Panc1 (cell line): ENCODE measurements at regions not wholly inside any gene's neighbourhood (a gene's known extent, or its start where the extent isn't known, plus 50 kb on each side); places are given as distances from the start of the nearest gene placed in this dataset.

Experiments
- CTCF ChIP-seq: fragments of 450-650 bp; IDR thresholded peaks from 2 replicates; pipeline ENCODE4 v1.5.1; 2017; ENCODE audit warnings: mild to moderate bottlenecking
- POLR2AphosphoS5 ChIP-seq: IDR thresholded peaks from 2 replicates; pipeline ENCODE4 v1.6.1; 2012; ENCODE audit warnings: mild to moderate bottlenecking, low read depth, low read length, moderate library complexity
- SIN3A ChIP-seq: IDR thresholded peaks from 2 replicates; pipeline ENCODE4 v1.6.1; 2012; ENCODE audit warnings: low read depth, mild to moderate bottlenecking, low read length, moderate library complexity, borderline replicate concordance; ENCODE audit not compliant: insufficient read depth
- TF ChIP-seq, protein P1 (sequence below), 2 experiments: IDR thresholded peaks; 2 replicates each; pipeline ENCODE4 v1.6.1; 2011 to 2012; ENCODE audit warnings: low read depth in 2 of 2, control low read depth in 1 of 2, low read length in 1 of 2, mild to moderate bottlenecking in 1 of 2, moderate library complexity in 1 of 2; ENCODE audit not compliant: insufficient read depth in 1 of 2

DNA sequence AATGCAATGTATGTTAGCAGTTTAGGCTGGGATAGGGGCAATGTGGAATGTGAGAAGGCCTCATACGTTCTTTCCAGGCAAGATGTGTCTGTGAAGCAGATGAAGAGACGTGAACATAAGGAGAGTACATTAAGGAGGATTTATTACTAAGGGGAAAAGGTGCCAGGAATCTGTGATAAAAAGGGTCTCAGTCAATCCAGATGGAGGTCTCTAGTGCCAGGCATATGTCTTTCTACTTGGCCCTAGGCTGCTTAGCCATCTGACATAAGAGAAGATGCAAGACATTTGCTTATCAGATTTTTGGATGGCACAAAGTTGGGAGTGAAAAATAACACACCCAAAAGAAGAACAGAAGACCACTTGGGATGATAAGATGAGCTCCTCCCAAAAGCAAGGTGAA lies 93.0 kb upstream of the PRKG2 start:
- TF ChIP-seq CTCF (no peak), POLR2AphosphoS5 (no peak), SIN3A (no peak)
- TF ChIP-seq, protein P1, sequence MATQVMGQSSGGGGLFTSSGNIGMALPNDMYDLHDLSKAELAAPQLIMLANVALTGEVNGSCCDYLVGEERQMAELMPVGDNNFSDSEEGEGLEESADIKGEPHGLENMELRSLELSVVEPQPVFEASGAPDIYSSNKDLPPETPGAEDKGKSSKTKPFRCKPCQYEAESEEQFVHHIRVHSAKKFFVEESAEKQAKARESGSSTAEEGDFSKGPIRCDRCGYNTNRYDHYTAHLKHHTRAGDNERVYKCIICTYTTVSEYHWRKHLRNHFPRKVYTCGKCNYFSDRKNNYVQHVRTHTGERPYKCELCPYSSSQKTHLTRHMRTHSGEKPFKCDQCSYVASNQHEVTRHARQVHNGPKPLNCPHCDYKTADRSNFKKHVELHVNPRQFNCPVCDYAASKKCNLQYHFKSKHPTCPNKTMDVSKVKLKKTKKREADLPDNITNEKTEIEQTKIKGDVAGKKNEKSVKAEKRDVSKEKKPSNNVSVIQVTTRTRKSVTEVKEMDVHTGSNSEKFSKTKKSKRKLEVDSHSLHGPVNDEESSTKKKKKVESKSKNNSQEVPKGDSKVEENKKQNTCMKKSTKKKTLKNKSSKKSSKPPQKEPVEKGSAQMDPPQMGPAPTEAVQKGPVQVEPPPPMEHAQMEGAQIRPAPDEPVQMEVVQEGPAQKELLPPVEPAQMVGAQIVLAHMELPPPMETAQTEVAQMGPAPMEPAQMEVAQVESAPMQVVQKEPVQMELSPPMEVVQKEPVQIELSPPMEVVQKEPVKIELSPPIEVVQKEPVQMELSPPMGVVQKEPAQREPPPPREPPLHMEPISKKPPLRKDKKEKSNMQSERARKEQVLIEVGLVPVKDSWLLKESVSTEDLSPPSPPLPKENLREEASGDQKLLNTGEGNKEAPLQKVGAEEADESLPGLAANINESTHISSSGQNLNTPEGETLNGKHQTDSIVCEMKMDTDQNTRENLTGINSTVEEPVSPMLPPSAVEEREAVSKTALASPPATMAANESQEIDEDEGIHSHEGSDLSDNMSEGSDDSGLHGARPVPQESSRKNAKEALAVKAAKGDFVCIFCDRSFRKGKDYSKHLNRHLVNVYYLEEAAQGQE (IDR thresholded peaks at IDR 0.05; ENCODE audit: insufficient read depth in 1 of 2, low read depth in 2 of 2, low read length in 1 of 2), result no peak
